ENCODE measurements at regions not wholly inside any gene's neighbourhood (a gene's known extent, or its start where the extent isn't known, plus 50 kb on each side); places are given as distances from the start of the nearest gene placed in this dataset.

- WGBS (ENCODE audit: extremely low coverage, insufficient read length, low lambda C conversion rate) = no CpG with 5 or more reads among the region's 4 CpGs
- H3K79me2 ChIP-seq (ENCODE audit: insufficient read depth, low read length) = no peaks in the 10 kb centered on the region
Measured at GRCh38 chr3:104452697-104453096, 914.0 kb upstream of the ALCAM start.

More at GRCh38 chr3:104452697-104453096, 914.0 kb upstream of the ALCAM start:
- Histone ChIP-seq H2BK12ac (ENCODE audit: insufficient read length, low read depth, low read length) (no peak overlapping the region), H3K23me2 (ENCODE audit: insufficient read length, low read depth, low read length, poor library complexity, severe bottlenecking) (no peaks in the 10 kb centered on the region), H4K5ac (ENCODE audit: insufficient read length, low read depth, low read length) (no peak overlapping the region), H4K91ac (ENCODE audit: insufficient read length, low read depth, low read length) (no peak overlapping the region), H2BK5ac (ENCODE audit: insufficient read length, low read length) (no peak overlapping the region), H3K79me1 (ENCODE audit: insufficient read depth, low read depth, low read length, poor library complexity, severe bottlenecking) (no peaks in the 10 kb centered on the region), H3K4me1 (ENCODE audit: insufficient read depth, low read length) (no peaks in the 10 kb centered on the region), H2AFZ (ENCODE audit: low read length) (no peak overlapping the region), H3K18ac (ENCODE audit: insufficient read length, low read depth, low read length) (no peak overlapping the region), H3K9me3 (ENCODE audit: control insufficient read depth, low read depth, low read length) (no peaks in the 10 kb centered on the region), H4K20me1 (ENCODE audit: control insufficient read depth, insufficient read depth, insufficient read length) (no peaks in the 10 kb centered on the region), H2BK15ac (ENCODE audit: low read depth, low read length) (no peak overlapping the region), H3K56ac (ENCODE audit: insufficient read length, low read depth, low read length) (no peak overlapping the region), H3K9ac (ENCODE audit: extremely low read depth, insufficient read length, low read length) (no peak overlapping the region), H2BK20ac (ENCODE audit: low read depth, low read length, poor library complexity, severe bottlenecking) (no peak overlapping the region), H2AK5ac (ENCODE audit: insufficient read length, low read length) (no peak overlapping the region), H4K8ac (replicated peaks; ENCODE audit: insufficient read length, low read depth, low read length) (no peak overlapping the region), H3K23ac (ENCODE audit: insufficient read length, low read depth, low read length) (no peak overlapping the region), H3K4ac (ENCODE audit: low read depth, low read length) (no peak overlapping the region), H3K14ac (ENCODE audit: insufficient read depth, low read length) (no peak overlapping the region), H3K27me3 (ENCODE audit: insufficient read depth, low read length) (no peaks in the 10 kb centered on the region), H3K27ac (ENCODE audit: insufficient read length, low read depth, low read length) (no peak overlapping the region), H3K4me2 (ENCODE audit: insufficient read depth, insufficient read length, low read length) (no peak overlapping the region), H2BK120ac (ENCODE audit: low read depth, low read length, poor library complexity, severe bottlenecking) (no peak overlapping the region), H3T11ph (ENCODE audit: low read length) (no peak overlapping the region)
- Mint-ChIP-seq H3K27ac (no peak overlapping the region), H3K4me3 (no peak overlapping the region), H3K9me3 (no peaks in the 10 kb centered on the region; a peak in 1 of 5 replicates), H3K36me3 (ENCODE audit: insufficient read depth in 1 of 3, low read depth in 3 of 3) (no peaks in the 10 kb centered on the region), H3K27me3 (ENCODE audit: low read depth) (no peaks in the 10 kb centered on the region), H3K4me1 (no peaks in the 10 kb centered on the region)
- no peak for DNase-seq
- TF ChIP-seq CTCF (conservative IDR thresholded peaks at IDR 0.05) = no peak
